ENCODE measurements at regions not wholly inside any gene's neighbourhood (a gene's known extent, or its start where the extent isn't known, plus 50 kb on each side); places are given as distances from the start of the nearest gene placed in this dataset.

GRCh38 chr1:71223641-71224340, 143.0 kb upstream of the ZRANB2 start:
- TF ChIP-seq POLR2A (IDR thresholded peaks at IDR 0.05; ENCODE audit: low read length): no peak
- TF ChIP-seq GATA1 (IDR thresholded peaks at IDR 0.05; ENCODE audit: low read depth, low read length): no peak
